ENCODE measurements at regions not wholly inside any gene's neighbourhood (a gene's known extent, or its start where the extent isn't known, plus 50 kb on each side); places are given as distances from the start of the nearest gene placed in this dataset.
"Not testable (repeated sequence)": the region's sequence is repeated elsewhere in the genome, so short reads cannot be mapped to it uniquely, and the experiment has no call there.

- no peak for DNase-seq (ENCODE audit: low read depth in 2 of 2)
Observed at GRCh38 chr18:78268226-78268988, 711.2 kb upstream of the SALL3 start.

GRCh38 chr18:78271790-78272189 lies 707.8 kb upstream of the SALL3 start:
- no peak for DNase-seq (ENCODE audit: low read depth in 2 of 2)

DNA sequence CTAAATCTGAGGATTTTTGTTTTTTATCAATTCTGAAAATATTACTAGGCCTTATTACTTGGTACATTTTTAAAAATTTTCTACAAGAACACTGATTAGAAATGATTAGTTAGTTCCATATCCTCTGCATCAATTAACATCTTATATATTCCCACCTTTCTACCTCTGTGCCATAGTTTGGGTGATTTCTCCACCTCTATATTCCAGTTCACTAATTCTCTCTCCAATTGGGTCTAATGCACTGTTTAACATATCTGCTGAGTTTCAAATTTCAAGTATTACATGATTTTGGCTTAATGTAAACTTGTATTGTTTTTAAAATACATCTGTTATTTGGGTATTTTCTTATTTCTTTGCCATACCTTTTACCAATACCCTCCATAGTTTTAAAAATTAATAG lies 705.7 kb upstream of the SALL3 start:
- no peak for DNase-seq (ENCODE audit: low read depth in 2 of 2)

DNA sequence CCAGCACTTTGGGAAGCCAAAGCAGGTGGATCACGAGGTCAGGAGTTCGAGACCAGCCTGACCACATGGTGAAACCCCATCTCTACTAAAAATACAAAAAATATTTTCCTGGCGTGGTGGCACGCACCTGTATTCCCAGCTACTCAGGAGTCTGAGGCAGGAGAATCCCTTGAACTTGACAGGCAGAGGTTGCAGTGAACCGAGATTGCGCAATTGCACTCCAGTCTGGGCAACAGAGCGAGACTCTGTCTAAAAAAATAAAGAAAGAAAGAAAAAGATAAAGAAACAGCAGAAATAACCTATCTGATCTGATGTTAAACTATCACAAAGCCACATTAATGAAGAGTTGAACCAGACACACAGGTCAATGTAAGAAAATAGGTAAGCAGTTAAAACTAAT lies 696.2 kb upstream of the SALL3 start:
- DNase-seq (ENCODE audit: low read depth in 2 of 2) = not testable (repeated sequence)

- DNase-seq (ENCODE audit: low read depth in 2 of 2) = no peak
Observed at GRCh38 chr18:78292618-78293380, 686.8 kb upstream of the SALL3 start.

GRCh38 chr18:78293540-78293939 lies 686.1 kb upstream of the SALL3 start:
- DNase-seq (ENCODE audit: low read depth in 2 of 2) = no peak

GRCh38 chr18:78293940-78294541 lies 685.6 kb upstream of the SALL3 start:
- DNase-seq (ENCODE audit: low read depth in 2 of 2) = no peak

DNA sequence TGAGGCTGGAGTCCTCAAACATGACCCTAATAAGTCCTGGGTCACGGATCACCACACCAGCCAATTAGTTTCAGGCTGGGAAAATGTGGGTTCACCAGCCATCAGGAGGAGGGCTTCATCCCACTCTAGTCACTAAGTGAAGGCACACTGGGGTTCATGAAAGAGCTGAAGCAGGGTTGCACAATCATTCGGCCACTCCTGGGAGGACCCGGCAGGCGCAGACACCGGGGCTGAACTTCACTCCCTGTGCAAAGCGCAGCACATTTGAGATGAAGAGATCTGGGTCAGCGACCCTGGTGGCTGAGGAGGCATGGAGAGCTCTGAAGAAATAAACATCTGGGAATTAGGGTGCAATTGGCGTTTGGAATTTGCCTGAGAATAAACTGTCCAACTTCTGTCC lies 684.4 kb upstream of the SALL3 start:
- DNase-seq (ENCODE audit: low read depth in 2 of 2) = no peak

DNA sequence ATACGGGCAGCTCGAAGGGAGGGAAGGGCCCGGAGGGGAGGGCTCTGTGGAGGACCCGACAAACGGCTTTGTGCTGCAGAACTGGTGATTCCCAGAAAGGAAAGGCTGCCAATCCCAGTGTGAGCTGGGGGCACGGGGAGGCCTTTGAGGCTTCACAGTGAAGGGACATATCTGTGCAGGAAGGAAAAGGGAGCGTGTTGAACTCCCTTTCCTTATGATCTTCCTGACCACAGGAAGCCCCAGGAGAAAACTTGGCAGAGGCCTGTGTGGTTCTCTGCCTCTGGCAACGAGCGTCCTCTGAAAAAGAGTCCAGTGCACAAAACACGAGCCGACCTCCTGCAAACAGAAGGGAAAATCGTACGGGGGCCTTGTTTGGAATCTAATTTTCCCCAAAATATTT lies 683.5 kb upstream of the SALL3 start:
- DNase-seq (ENCODE audit: low read depth in 2 of 2) = no peak

DNA sequence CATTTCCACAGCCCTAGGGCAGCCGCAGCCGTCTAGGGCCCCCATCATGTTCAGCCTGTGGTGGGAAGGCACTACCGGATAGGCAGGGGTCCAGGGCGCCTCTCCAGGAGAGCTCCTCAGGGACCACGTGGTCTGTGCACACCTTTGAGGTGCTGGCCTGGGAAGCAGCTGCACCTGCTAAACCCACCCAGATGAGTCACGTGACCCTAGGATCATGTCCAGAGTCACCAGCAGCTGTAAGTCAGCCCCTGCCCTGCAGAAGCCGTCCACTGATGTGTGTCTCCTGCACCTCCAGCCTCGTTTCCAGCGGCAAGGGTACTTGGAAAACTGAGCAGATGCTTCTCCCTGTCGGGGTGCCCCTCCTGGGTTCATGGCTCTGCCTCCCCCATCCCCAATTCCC lies 682.6 kb upstream of the SALL3 start:
- no peak for DNase-seq (ENCODE audit: low read depth in 2 of 2)

DNA sequence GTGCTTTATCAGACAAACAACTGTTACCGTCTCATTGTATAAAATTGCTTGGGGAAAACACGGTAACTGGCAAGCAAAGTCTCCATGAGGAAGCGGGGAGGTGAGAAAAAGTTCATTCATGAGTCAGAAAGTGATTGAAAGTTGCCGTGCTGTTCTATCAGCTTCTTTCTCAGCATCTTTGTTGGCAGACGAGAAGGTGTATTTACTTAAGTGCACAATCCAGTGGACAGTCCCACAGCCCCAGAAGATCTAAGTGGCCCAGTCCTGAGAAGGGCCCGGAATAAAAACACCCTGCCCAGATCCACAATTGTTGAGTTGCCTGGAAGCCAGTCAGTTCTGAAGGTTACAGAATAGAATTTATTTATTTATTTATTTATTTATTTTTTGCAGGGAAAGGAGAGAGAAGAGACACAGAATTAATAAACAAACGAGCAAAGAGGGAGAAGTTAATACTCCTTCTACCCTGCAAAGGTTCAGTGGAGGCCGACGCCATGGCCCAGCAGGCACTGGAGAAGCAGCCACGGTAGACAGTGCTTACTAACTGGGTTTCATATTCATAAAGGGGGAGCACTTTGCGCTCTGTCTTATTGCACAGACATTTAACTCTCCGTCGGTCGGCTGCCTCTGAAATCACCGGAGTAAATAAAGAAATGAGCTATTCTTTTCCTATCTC lies 676.0 kb upstream of the SALL3 start:
- no peak for DNase-seq (ENCODE audit: low read depth in 2 of 2)

- DNase-seq (ENCODE audit: low read depth in 2 of 2) = no peak
Observed at GRCh38 chr18:78304192-78305164, 675.1 kb upstream of the SALL3 start.

- no peak for DNase-seq (ENCODE audit: low read depth in 2 of 2)
Observed at GRCh38 chr18:78305789-78306188, 673.8 kb upstream of the SALL3 start.

- DNase-seq (ENCODE audit: low read depth in 2 of 2) = no peak
Observed at GRCh38 chr18:78309307-78309706, 670.3 kb upstream of the SALL3 start.

- DNase-seq (ENCODE audit: low read depth in 2 of 2) = no peak
Observed at GRCh38 chr18:78309924-78310323, 669.7 kb upstream of the SALL3 start.

- no peak for DNase-seq (ENCODE audit: low read depth in 2 of 2)
Observed at GRCh38 chr18:78319264-78319663, 660.4 kb upstream of the SALL3 start.

DNA sequence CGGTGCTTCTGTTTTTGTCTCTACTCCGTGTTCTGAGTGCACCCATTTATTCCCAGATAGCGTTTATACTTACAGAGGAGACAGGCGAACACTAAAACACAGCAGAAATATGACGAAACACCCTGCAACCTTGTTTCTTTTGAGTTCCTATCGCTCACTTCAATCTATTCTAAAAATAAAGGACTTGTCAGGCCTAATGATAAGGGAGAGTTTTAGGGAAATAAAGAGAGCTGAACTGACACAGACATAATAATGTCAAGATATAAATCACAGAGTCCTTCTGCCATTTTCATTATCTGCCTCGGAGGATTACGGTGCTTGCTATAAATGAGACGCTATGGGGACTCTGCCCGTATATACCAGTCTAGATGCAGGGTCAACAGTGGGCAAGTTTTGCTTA lies 659.7 kb upstream of the SALL3 start:
- DNase-seq (ENCODE audit: low read depth in 2 of 2) = no peak

- DNase-seq (ENCODE audit: low read depth in 2 of 2) = no peak
Observed at GRCh38 chr18:78321402-78321801, 658.2 kb upstream of the SALL3 start.

- no peak for DNase-seq (ENCODE audit: low read depth in 2 of 2)
Observed at GRCh38 chr18:78323453-78324197, 656.0 kb upstream of the SALL3 start.

DNA sequence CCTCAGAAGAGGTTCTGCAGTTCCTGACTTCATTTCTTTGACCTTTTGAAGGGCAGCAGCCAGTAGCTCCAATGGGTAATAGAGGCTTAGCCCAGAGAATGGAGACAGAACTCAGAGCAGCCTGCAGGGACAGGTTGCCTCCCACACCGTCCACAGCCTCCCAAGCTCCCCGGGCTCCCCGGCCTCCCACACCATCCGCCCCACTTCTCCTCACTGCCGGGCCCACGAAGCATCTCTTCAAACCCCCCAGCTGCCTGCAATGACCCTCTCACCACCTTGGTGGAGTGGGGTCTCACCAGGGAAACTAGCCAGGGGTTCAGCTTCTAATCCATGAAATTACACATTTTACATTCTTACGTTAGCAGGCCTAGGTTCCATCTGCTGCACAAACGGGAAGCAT lies 652.0 kb upstream of the SALL3 start:
- no peak for DNase-seq (ENCODE audit: low read depth in 2 of 2)

Data from stimulated activated CD8-positive, alpha-beta memory T cell treated with anti-CD3 and anti-CD28 coated beads, Interleukin-7, amount 100 ng/mL, for 4 hours (primary cell).